HUES64 (cell line): ENCODE measurements at regions not wholly inside any gene's neighbourhood (a gene's known extent, or its start where the extent isn't known, plus 50 kb on each side); places are given as distances from the start of the nearest gene placed in this dataset.

Experiments
- H3K27ac ChIP-seq: 2 replicates; pipeline ENCODE4 v1.7.0; 2013; ENCODE audit warnings: low read depth, low read length, inconsistent platforms
- H3K27me3 ChIP-seq: 2 replicates; pipeline ENCODE4 v1.6.1; 2013; ENCODE audit warnings: mild to moderate bottlenecking, low read length; ENCODE audit not compliant: insufficient read depth
- H3K36me3 ChIP-seq: 2 replicates; pipeline ENCODE4 v1.6.1; 2013; ENCODE audit warnings: mild to moderate bottlenecking, low read length; ENCODE audit not compliant: insufficient read depth
- H3K4me1 ChIP-seq: 2 replicates; pipeline ENCODE4 v1.6.1; 2013; ENCODE audit warnings: mild to moderate bottlenecking, low read length, moderate library complexity; ENCODE audit not compliant: insufficient read depth
- H3K4me3 ChIP-seq: 2 replicates; pipeline ENCODE4 v1.5.1; 2013; ENCODE audit warnings: mild to moderate bottlenecking, low read length, moderate library complexity
- H3K9ac ChIP-seq: 2 replicates; pipeline ENCODE4 v1.6.1; 2013; ENCODE audit warnings: mild to moderate bottlenecking, low read depth, low read length
- H3K9me3 ChIP-seq: 2 replicates; pipeline ENCODE4 v1.6.1; 2013; ENCODE audit warnings: low read depth, low read length; ENCODE audit not compliant: insufficient read depth
- WGBS: fragments of 150-250, 120-280 bp; methylation state at CpG from one replicate; pipeline ENCODE4 v1.1.7; 2013; ENCODE audit warnings: missing lambda C conversion rate; 5-methylcytosine and 5-hydroxymethylcytosine counted together

- Histone ChIP-seq H3K36me3 (no peaks in the 10 kb centered on the region), H3K27me3 (no peaks in the 10 kb centered on the region), H3K9ac (no peak overlapping the region), H3K4me1 (no peaks in the 10 kb centered on the region), H3K27ac (no peak overlapping the region), H3K9me3 (0 out of 2 replicates have a peak, but pooled peaks cover 4% of the 10 kb centered on the region), H3K4me3 (no peak overlapping the region)
- WGBS = 71% methylated on average over 5 of the region's 5 CpGs
These were observed 222.6 kb downstream of the PRDM2 start for GRCh38 chr1:13922466-13923110.

- Histone ChIP-seq H3K36me3 (no peaks in the 10 kb centered on the region), H3K4me1 (no peaks in the 10 kb centered on the region), H3K27me3 (no peaks in the 10 kb centered on the region), H3K27ac (no peak overlapping the region), H3K4me3 (no peak overlapping the region), H3K9me3 (no peaks in the 10 kb centered on the region), H3K9ac (no peak overlapping the region)
These were observed 226.6 kb downstream of the PRDM2 start for GRCh38 chr1:13926556-13926955.

GRCh38 chr1:13927736-13928135 lies 227.7 kb downstream of the PRDM2 start:
- Histone ChIP-seq H3K4me3 (no peak overlapping the region), H3K27ac (no peak overlapping the region), H3K9me3 (no peaks in the 10 kb centered on the region), H3K9ac (no peak overlapping the region), H3K27me3 (no peaks in the 10 kb centered on the region), H3K36me3 (no peaks in the 10 kb centered on the region), H3K4me1 (no peaks in the 10 kb centered on the region)
- WGBS = 91% methylated on average over 3 of the region's 3 CpGs

GRCh38 chr1:13929313-13929712 lies 229.3 kb downstream of the PRDM2 start:
- Histone ChIP-seq H3K9me3 (no peaks in the 10 kb centered on the region), H3K27ac (no peak overlapping the region), H3K27me3 (no peaks in the 10 kb centered on the region), H3K4me1 (no peaks in the 10 kb centered on the region), H3K36me3 (no peaks in the 10 kb centered on the region), H3K4me3 (no peak overlapping the region), H3K9ac (no peak overlapping the region)
- WGBS = 71% methylated on average over 5 of the region's 5 CpGs

- no peaks in the 10 kb centered on the region for H3K36me3 ChIP-seq
- no peak overlapping the region for H3K27ac ChIP-seq
- no peaks in the 10 kb centered on the region for H3K27me3 ChIP-seq
- 39% methylated on average over 3 of the region's 3 CpGs for WGBS
- H3K9ac ChIP-seq = no peak overlapping the region
- H3K4me1 ChIP-seq = no peaks in the 10 kb centered on the region
- H3K9me3 ChIP-seq = no peaks in the 10 kb centered on the region
- no peak overlapping the region for H3K4me3 ChIP-seq
These were observed 230.2 kb downstream of the PRDM2 start for GRCh38 chr1:13930151-13930550.

- no peaks in the 10 kb centered on the region for H3K9me3 ChIP-seq
- no peak overlapping the region for H3K27ac ChIP-seq
- no peaks in the 10 kb centered on the region for H3K27me3 ChIP-seq
- H3K9ac ChIP-seq = no peak overlapping the region
- H3K4me1 ChIP-seq = no peaks in the 10 kb centered on the region
- H3K36me3 ChIP-seq = no peaks in the 10 kb centered on the region
- no peak overlapping the region for H3K4me3 ChIP-seq
- 77% methylated on average over 3 of the region's 3 CpGs for WGBS
These were observed 231.2 kb downstream of the PRDM2 start for GRCh38 chr1:13931226-13931625.

- H3K27ac ChIP-seq = no peak overlapping the region
- WGBS = 76% methylated on average over 5 of the region's 5 CpGs
- H3K9me3 ChIP-seq = 0 out of 2 replicates have a peak, but pooled peaks cover 5% of the 10 kb centered on the region
- H3K36me3 ChIP-seq = no peaks in the 10 kb centered on the region
- no peaks in the 10 kb centered on the region for H3K4me1 ChIP-seq
- H3K27me3 ChIP-seq = no peaks in the 10 kb centered on the region
- no peak overlapping the region for H3K9ac ChIP-seq
- no peak overlapping the region for H3K4me3 ChIP-seq
These were observed 235.3 kb downstream of the PRDM2 start for GRCh38 chr1:13935336-13935735.

GRCh38 chr1:13941315-13941714 lies 241.3 kb downstream of the PRDM2 start:
- no peaks in the 10 kb centered on the region for H3K27me3 ChIP-seq
- no peak overlapping the region for H3K27ac ChIP-seq
- H3K9ac ChIP-seq = no peak overlapping the region
- H3K36me3 ChIP-seq = no peaks in the 10 kb centered on the region
- H3K4me1 ChIP-seq = no peaks in the 10 kb centered on the region
- peaks cover 10% of the 10 kb centered on the region; the same call in 1 of the 2 replicates for H3K9me3 ChIP-seq
- no peak overlapping the region for H3K4me3 ChIP-seq
- 90% methylated on average over 1 of the region's 1 CpG for WGBS

GRCh38 chr1:13943055-13943454 lies 243.1 kb downstream of the PRDM2 start:
- Histone ChIP-seq H3K4me3 (no peak overlapping the region), H3K27me3 (0 out of 2 replicates have a peak, but pooled peaks cover 2% of the 10 kb centered on the region), H3K36me3 (no peaks in the 10 kb centered on the region), H3K27ac (no peak overlapping the region), H3K9ac (no peak overlapping the region), H3K9me3 (peaks cover 10% of the 10 kb centered on the region; the same call in 1 of the 2 replicates), H3K4me1 (no peaks in the 10 kb centered on the region)

GRCh38 chr1:13945856-13946255 lies 245.9 kb downstream of the PRDM2 start:
- H3K27me3 ChIP-seq = 0 out of 2 replicates have a peak, but pooled peaks cover 2% of the 10 kb centered on the region
- no peak overlapping the region for H3K27ac ChIP-seq
- H3K9me3 ChIP-seq = peaks cover 5% of the 10 kb centered on the region; the same call in 1 of the 2 replicates
- no peak overlapping the region for H3K9ac ChIP-seq
- no peak overlapping the region for H3K4me3 ChIP-seq
- no peaks in the 10 kb centered on the region for H3K36me3 ChIP-seq
- WGBS = 92% methylated on average over 2 of the region's 2 CpGs
- H3K4me1 ChIP-seq = no peaks in the 10 kb centered on the region

GRCh38 chr1:13947658-13948057 lies 247.7 kb downstream of the PRDM2 start:
- H3K27me3 ChIP-seq = 0 out of 2 replicates have a peak, but pooled peaks cover 2% of the 10 kb centered on the region
- no peaks in the 10 kb centered on the region for H3K4me1 ChIP-seq
- WGBS = 91% methylated on average over 7 of the region's 7 CpGs
- H3K9ac ChIP-seq = no peak overlapping the region
- H3K4me3 ChIP-seq = no peak overlapping the region
- H3K36me3 ChIP-seq = no peaks in the 10 kb centered on the region
- H3K27ac ChIP-seq = no peak overlapping the region
- peaks cover 4% of the 10 kb centered on the region; the same call in 1 of the 2 replicates for H3K9me3 ChIP-seq

GRCh38 chr1:13948396-13948795 lies 248.4 kb downstream of the PRDM2 start:
- Histone ChIP-seq H3K4me1 (no peaks in the 10 kb centered on the region), H3K36me3 (no peaks in the 10 kb centered on the region), H3K4me3 (no peak overlapping the region), H3K9me3 (no peaks in the 10 kb centered on the region), H3K27ac (no peak overlapping the region), H3K27me3 (0 out of 2 replicates have a peak, but pooled peaks cover 2% of the 10 kb centered on the region), H3K9ac (no peak overlapping the region)
- 80% methylated on average over 5 of the region's 5 CpGs for WGBS
